GM23338 (cell line): ENCODE measurements at regions not wholly inside any gene's neighbourhood (a gene's known extent, or its start where the extent isn't known, plus 50 kb on each side); places are given as distances from the start of the nearest gene placed in this dataset.
A peak's percentile ranks its signal among the peaks of the same experiment; 100 is the strongest.

Experiments
- ATAC-seq: fragments of 200-7000 bp; cut with Tn5 transposase; 3 replicates; pipeline ENCODE4 v1.9.1; 2020
- DNase-seq: peaks from one replicate; pipeline ENCODE4 v3.0.0-alpha.2; 2015; ENCODE audit warnings: low spot score
- H2AFZ ChIP-seq: fragments of 200-600 bp; sonication (generic); 2 replicates; pipeline ENCODE4 v1.8.0; 2016; ENCODE audit warnings: antibody characterized with exemption, mild to moderate bottlenecking, moderate library complexity
- H3F3A ChIP-seq: fragments of 200-600 bp; sonication (generic); replicated peaks from 2 replicates; pipeline ENCODE4 v1.8.0; 2017; ENCODE audit warnings: antibody characterized with exemption, mixed run types, low read depth
- H3K27ac ChIP-seq: fragments of 200-600 bp; sonication (generic); 2 replicates; pipeline ENCODE4 v1.6.1; 2016; ENCODE audit warnings: low read depth
- H3K27me3 ChIP-seq: fragments of 200-600 bp; sonication (generic); 2 replicates; pipeline ENCODE4 v1.8.0; 2016; ENCODE audit warnings: mild to moderate bottlenecking, mixed run types, moderate library complexity; ENCODE audit not compliant: insufficient read depth
- H3K36me3 ChIP-seq: fragments of 200-600 bp; sonication (generic); 2 replicates; pipeline ENCODE4 v1.8.0; 2016; ENCODE audit warnings: mild to moderate bottlenecking; ENCODE audit not compliant: insufficient read depth
- H3K4me1 ChIP-seq: fragments of 200-600 bp; sonication (generic); 2 replicates; pipeline ENCODE4 v1.8.0; 2016; ENCODE audit warnings: mild to moderate bottlenecking, moderate library complexity; ENCODE audit not compliant: insufficient read depth
- H3K4me2 ChIP-seq: fragments of 200-600 bp; sonication (generic); 2 replicates; pipeline ENCODE4 v1.7.1; 2017; ENCODE audit warnings: mixed run types
- H3K4me3 ChIP-seq: fragments of 200-600 bp; sonication (generic); 2 replicates; pipeline ENCODE4 v1.6.1; 2016; ENCODE audit warnings: mixed run types
- H3K79me2 ChIP-seq: fragments of 200-600 bp; sonication (generic); replicated peaks from 2 replicates; pipeline ENCODE4 v1.8.0; 2017; ENCODE audit warnings: mild to moderate bottlenecking; ENCODE audit not compliant: insufficient read depth
- H3K9me2 ChIP-seq: fragments of 200-600 bp; sonication (generic); 2 replicates; pipeline ENCODE4 v1.8.0; 2017; ENCODE audit not compliant: insufficient read depth
- H4K20me1 ChIP-seq: fragments of 200-600 bp; sonication (generic); replicated peaks from 2 replicates; pipeline ENCODE4 v1.8.0; 2017; ENCODE audit warnings: mild to moderate bottlenecking; ENCODE audit not compliant: insufficient read depth
- H3K27ac Mint-ChIP-seq: 2 replicates; pipeline ENCODE4 v1.8.0; 2020; ENCODE audit warnings: inconsistent platforms, mild to moderate bottlenecking, moderate library complexity, mixed read lengths
- H3K27me3 Mint-ChIP-seq: 3 replicates; pipeline ENCODE4 v1.8.0; 2022; ENCODE audit warnings: low read depth, mild to moderate bottlenecking, moderate library complexity, mixed read lengths, inconsistent platforms; ENCODE audit not compliant: insufficient read depth, poor library complexity
- H3K36me3 Mint-ChIP-seq: 3 replicates; pipeline ENCODE4 v1.8.0; 2021; ENCODE audit warnings: low read depth, mild to moderate bottlenecking, inconsistent platforms, moderate library complexity, mixed read lengths
- H3K4me1 Mint-ChIP-seq: 3 replicates; pipeline ENCODE4 v1.8.0; 2020; ENCODE audit warnings: mild to moderate bottlenecking, inconsistent platforms, mixed read lengths
- H3K4me3 Mint-ChIP-seq: 3 replicates; pipeline ENCODE4 v1.8.0; 2021; ENCODE audit warnings: moderate library complexity, mild to moderate bottlenecking, inconsistent platforms, mixed read lengths
- H3K9me3 Mint-ChIP-seq: 3 replicates; pipeline ENCODE4 v1.8.0; 2020; ENCODE audit warnings: moderate library complexity, mild to moderate bottlenecking, inconsistent platforms, mixed read lengths
- CREB1 ChIP-seq: fragments of 250-450 bp; sonication (Bioruptor Pico); IDR thresholded peaks from 2 replicates; pipeline ENCODE4 v1.5.0; 2020; ENCODE audit warnings: low read depth, mild to moderate bottlenecking, moderate library complexity
- CTCF ChIP-seq, 2 experiments: fragments of 200-600 bp in 1 of 2; sonication (generic) in 1 of 2; conservative IDR thresholded peaks; 2 replicates each; pipeline versions ENCODE4 v1.5.1 to v1.6.1; 2016 to 2017; ENCODE audit warnings: antibody characterized with exemption in 2 of 2, low read depth in 2 of 2, mild to moderate bottlenecking in 2 of 2, moderate library complexity in 1 of 2
- JUNB ChIP-seq: IDR thresholded peaks from one replicate; pipeline ENCODE4 v1.6.1; 2016; ENCODE audit warnings: antibody characterized with exemption; ENCODE audit not compliant: unreplicated experiment
- POLR2AphosphoS5 ChIP-seq: IDR thresholded peaks from 2 replicates; pipeline ENCODE4 v1.6.1; 2016; ENCODE audit warnings: antibody characterized with exemption, low read depth
- STAT1 ChIP-seq: IDR thresholded peaks from one replicate; pipeline ENCODE4 v1.6.1; 2016; ENCODE audit warnings: antibody characterized with exemption; ENCODE audit not compliant: unreplicated experiment
- ZNF331 ChIP-seq: fragments of 250-450 bp; sonication (Bioruptor Pico); IDR thresholded peaks from 2 replicates; pipeline ENCODE4 v1.5.0; 2020; ENCODE audit warnings: low read depth, mild to moderate bottlenecking, moderate library complexity
- TF ChIP-seq, protein P1 (sequence below): IDR thresholded peaks from one replicate; pipeline ENCODE4 v1.6.1; 2018; ENCODE audit warnings: antibody characterized with exemption; ENCODE audit not compliant: unreplicated experiment
- TF ChIP-seq, protein P2 (sequence below): fragments of 250-450 bp; sonication (Bioruptor Pico); IDR thresholded peaks from 2 replicates; pipeline ENCODE4 v1.5.0; 2020; ENCODE audit warnings: mild to moderate bottlenecking, moderate library complexity
- TF ChIP-seq, protein P3 (sequence below): IDR thresholded peaks from 2 replicates; pipeline ENCODE4 v1.6.1; 2016; ENCODE audit warnings: antibody characterized with exemption

DNA sequence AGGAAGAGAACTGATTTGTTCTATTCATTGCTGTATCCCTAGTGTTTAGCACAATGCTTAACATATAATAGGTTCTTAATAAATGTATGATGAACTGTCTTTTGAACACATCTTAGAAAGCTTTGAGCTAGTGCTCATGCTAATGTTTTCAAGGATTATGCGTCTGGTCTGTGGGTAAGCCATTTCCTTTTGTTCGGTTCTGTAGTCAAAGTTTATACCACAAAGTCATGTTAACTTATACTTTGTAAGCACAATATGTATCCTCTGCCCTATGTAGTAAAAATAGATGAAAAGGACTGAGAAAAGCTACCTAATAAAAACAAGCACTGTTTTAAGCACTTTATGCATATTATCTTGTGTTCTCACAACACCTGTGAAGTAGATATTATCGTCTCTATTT, 301.9 kb downstream of the GLUD2 start:
- Mint-ChIP-seq H3K36me3 (peaks cover 8% of the 10 kb centered on the region; the same call in 2 of the 3 replicates), H3K4me3 (no peak overlapping the region), H3K27ac (no peak overlapping the region), H3K27me3 (peaks cover 10% of the 10 kb centered on the region), H3K9me3 (peaks cover 7% of the 10 kb centered on the region; the same call in 2 of the 3 replicates), H3K4me1 (peaks cover 20% of the 10 kb centered on the region)
- Histone ChIP-seq H3K4me2 (0 out of 2 replicates have a peak overlapping the region, but pooled peaks have one; percentile 30), H4K20me1 (no peaks in the 10 kb centered on the region), H2AFZ (no peak overlapping the region), H3K4me3 (no peak overlapping the region), H3K79me2 (no peaks in the 10 kb centered on the region), H3K36me3 (no peaks in the 10 kb centered on the region), H3K27me3 (no peaks in the 10 kb centered on the region), H3K27ac (no peak overlapping the region), H3K4me1 (peaks cover 10% of the 10 kb centered on the region), H3K9me2 (no peaks in the 10 kb centered on the region), H3F3A (no peaks in the 10 kb centered on the region)
- no peak for TF ChIP-seq ZNF331 (CRISPR knock-in tag)
- TF ChIP-seq, protein P1, sequence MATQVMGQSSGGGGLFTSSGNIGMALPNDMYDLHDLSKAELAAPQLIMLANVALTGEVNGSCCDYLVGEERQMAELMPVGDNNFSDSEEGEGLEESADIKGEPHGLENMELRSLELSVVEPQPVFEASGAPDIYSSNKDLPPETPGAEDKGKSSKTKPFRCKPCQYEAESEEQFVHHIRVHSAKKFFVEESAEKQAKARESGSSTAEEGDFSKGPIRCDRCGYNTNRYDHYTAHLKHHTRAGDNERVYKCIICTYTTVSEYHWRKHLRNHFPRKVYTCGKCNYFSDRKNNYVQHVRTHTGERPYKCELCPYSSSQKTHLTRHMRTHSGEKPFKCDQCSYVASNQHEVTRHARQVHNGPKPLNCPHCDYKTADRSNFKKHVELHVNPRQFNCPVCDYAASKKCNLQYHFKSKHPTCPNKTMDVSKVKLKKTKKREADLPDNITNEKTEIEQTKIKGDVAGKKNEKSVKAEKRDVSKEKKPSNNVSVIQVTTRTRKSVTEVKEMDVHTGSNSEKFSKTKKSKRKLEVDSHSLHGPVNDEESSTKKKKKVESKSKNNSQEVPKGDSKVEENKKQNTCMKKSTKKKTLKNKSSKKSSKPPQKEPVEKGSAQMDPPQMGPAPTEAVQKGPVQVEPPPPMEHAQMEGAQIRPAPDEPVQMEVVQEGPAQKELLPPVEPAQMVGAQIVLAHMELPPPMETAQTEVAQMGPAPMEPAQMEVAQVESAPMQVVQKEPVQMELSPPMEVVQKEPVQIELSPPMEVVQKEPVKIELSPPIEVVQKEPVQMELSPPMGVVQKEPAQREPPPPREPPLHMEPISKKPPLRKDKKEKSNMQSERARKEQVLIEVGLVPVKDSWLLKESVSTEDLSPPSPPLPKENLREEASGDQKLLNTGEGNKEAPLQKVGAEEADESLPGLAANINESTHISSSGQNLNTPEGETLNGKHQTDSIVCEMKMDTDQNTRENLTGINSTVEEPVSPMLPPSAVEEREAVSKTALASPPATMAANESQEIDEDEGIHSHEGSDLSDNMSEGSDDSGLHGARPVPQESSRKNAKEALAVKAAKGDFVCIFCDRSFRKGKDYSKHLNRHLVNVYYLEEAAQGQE, result no peak
- TF ChIP-seq CREB1, result no peak
- TF ChIP-seq CTCF (conservative IDR thresholded peaks at IDR 0.05; ENCODE audit: low read depth in 2 of 2), result no peak
- DNase-seq (no peak), ATAC-seq (no peak)

DNA sequence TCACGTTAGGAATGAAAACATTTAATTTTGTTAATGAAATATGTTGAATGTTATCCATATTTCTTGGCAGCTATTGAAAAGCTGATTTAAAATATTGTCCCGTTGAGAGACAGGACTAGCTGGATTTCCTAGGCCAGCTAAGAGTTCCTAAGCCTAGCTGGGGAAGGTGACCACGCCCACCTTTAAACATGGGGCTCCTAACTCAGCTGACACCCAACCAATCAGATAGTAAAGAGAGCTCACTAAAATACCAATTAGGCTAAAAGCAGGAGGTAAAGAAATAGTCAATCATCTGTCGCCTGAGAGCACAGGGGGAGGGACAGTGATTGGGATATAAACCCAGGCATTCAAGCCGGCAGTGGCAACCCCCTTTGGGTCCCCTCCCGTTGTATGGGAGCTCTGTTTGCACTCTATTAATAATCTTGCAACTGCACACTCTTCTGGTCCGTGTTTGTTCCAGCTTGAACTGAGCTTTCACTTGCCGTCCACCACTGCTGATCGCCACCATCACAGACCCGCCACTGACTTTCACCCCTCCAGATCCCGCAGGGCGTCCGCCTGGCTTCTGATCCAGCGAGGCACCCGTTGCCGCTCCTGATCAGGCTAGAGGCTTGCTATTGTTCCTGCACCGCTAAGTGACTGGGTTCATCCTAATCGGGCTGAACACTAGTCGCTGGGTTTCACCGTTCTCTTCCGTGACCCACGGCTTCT, 308.9 kb downstream of the GLUD2 start:
- H2AFZ ChIP-seq, result no peak overlapping the region
- Mint-ChIP-seq H3K36me3 (no peaks in the 10 kb centered on the region), H3K4me3 (no peak overlapping the region), H3K4me1 (no peaks in the 10 kb centered on the region), H3K27ac (no peak overlapping the region), H3K9me3 (peaks cover 3% of the 10 kb centered on the region; the same call in 1 of the 3 replicates), H3K27me3 (no peaks in the 10 kb centered on the region)
- H3K4me1 ChIP-seq, result no peaks in the 10 kb centered on the region
- H4K20me1 ChIP-seq, result no peaks in the 10 kb centered on the region
- H3K36me3 ChIP-seq, result no peaks in the 10 kb centered on the region
- no peak for ATAC-seq
- no peaks in the 10 kb centered on the region for H3K9me2 ChIP-seq
- DNase-seq, result no peak
- H3K4me2 ChIP-seq, result no peak overlapping the region
- H3F3A ChIP-seq, result no peaks in the 10 kb centered on the region
- no peaks in the 10 kb centered on the region for H3K27me3 ChIP-seq
- H3K79me2 ChIP-seq, result no peaks in the 10 kb centered on the region
- H3K4me3 ChIP-seq, result no peak overlapping the region
- no peak overlapping the region for H3K27ac ChIP-seq
- TF ChIP-seq POLR2AphosphoS5 (no peak), JUNB (no peak), STAT1 (no peak)
- TF ChIP-seq, protein P2, sequence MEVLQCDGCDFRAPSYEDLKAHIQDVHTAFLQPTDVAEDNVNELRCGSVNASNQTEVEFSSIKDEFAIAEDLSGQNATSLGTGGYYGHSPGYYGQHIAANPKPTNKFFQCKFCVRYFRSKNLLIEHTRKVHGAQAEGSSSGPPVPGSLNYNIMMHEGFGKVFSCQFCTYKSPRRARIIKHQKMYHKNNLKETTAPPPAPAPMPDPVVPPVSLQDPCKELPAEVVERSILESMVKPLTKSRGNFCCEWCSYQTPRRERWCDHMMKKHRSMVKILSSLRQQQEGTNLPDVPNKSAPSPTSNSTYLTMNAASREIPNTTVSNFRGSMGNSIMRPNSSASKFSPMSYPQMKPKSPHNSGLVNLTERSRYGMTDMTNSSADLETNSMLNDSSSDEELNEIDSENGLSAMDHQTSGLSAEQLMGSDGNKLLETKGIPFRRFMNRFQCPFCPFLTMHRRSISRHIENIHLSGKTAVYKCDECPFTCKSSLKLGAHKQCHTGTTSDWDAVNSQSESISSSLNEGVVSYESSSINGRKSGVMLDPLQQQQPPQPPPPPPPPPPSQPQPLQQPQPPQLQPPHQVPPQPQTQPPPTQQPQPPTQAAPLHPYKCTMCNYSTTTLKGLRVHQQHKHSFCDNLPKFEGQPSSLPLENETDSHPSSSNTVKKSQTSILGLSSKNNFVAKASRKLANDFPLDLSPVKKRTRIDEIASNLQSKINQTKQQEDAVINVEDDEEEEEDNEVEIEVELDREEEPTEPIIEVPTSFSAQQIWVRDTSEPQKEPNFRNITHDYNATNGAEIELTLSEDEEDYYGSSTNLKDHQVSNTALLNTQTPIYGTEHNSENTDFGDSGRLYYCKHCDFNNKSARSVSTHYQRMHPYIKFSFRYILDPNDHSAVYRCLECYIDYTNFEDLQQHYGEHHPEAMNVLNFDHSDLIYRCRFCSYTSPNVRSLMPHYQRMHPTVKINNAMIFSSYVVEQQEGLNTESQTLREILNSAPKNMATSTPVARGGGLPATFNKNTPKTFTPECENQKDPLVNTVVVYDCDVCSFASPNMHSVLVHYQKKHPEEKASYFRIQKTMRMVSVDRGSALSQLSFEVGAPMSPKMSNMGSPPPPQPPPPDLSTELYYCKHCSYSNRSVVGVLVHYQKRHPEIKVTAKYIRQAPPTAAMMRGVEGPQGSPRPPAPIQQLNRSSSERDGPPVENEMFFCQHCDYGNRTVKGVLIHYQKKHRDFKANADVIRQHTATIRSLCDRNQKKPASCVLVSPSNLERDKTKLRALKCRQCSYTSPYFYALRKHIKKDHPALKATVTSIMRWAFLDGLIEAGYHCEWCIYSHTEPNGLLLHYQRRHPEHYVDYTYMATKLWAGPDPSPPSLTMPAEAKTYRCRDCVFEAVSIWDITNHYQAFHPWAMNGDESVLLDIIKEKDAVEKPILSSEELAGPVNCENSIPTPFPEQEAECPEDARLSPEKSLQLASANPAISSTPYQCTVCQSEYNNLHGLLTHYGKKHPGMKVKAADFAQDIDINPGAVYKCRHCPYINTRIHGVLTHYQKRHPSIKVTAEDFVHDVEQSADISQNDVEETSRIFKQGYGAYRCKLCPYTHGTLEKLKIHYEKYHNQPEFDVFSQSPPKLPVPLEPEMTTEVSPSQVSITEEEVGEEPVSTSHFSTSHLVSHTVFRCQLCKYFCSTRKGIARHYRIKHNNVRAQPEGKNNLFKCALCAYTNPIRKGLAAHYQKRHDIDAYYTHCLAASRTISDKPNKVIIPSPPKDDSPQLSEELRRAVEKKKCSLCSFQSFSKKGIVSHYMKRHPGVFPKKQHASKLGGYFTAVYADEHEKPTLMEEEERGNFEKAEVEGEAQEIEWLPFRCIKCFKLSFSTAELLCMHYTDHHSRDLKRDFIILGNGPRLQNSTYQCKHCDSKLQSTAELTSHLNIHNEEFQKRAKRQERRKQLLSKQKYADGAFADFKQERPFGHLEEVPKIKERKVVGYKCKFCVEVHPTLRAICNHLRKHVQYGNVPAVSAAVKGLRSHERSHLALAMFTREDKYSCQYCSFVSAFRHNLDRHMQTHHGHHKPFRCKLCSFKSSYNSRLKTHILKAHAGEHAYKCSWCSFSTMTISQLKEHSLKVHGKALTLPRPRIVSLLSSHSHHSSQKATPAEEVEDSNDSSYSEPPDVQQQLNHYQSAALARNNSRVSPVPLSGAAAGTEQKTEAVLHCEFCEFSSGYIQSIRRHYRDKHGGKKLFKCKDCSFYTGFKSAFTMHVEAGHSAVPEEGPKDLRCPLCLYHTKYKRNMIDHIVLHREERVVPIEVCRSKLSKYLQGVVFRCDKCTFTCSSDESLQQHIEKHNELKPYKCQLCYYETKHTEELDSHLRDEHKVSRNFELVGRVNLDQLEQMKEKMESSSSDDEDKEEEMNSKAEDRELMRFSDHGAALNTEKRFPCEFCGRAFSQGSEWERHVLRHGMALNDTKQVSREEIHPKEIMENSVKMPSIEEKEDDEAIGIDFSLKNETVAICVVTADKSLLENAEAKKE, result no peak
- TF ChIP-seq, protein P3, sequence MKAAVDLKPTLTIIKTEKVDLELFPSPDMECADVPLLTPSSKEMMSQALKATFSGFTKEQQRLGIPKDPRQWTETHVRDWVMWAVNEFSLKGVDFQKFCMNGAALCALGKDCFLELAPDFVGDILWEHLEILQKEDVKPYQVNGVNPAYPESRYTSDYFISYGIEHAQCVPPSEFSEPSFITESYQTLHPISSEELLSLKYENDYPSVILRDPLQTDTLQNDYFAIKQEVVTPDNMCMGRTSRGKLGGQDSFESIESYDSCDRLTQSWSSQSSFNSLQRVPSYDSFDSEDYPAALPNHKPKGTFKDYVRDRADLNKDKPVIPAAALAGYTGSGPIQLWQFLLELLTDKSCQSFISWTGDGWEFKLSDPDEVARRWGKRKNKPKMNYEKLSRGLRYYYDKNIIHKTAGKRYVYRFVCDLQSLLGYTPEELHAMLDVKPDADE, result no peak
